K562 (cell line): ENCODE measurements at regions not wholly inside any gene's neighbourhood (a gene's known extent, or its start where the extent isn't known, plus 50 kb on each side); places are given as distances from the start of the nearest gene placed in this dataset.

Experiments used
- ATAC-seq: fragments of 200-7000 bp; cut with Tn5 transposase; 3 replicates; pipeline ENCODE4 v1.9.1; 2020; ENCODE audit warnings: moderate library complexity
- BruUV-seq: library from RNA; stranded (reverse); fragments of 400-500 nt; replicated peaks from 2 replicates; lab custom pipeline; 2021; lab: Mats Ljungman, UMichigan
- CTCF ChIA-PET: fragments of 300-600 bp; formaldehyde crosslinking; extraction: SDS; loops from one replicate; lab custom pipeline; 2021; ENCODE audit warnings: low intra/inter-chr PET ratio; lab: Yijun Ruan, JAX
- POLR2A ChIA-PET: fragments of 300-600, 350-650 bp; sonication (Branson Sonifier 250); formaldehyde crosslinking; extraction: SDS; loops from one replicate; lab custom pipeline; 2021; ENCODE audit warnings: antibody characterized with exemption, inconsistent platforms; lab: Yijun Ruan, JAX
- DNase-seq, 4 experiments: peaks; one replicate each; pipeline versions ENCODE4 v3.0.0 to v3.0.0-alpha.2; 2011 to 2018; ENCODE audit warnings: low spot score in 3 of 4, mixed read lengths in 3 of 4; ENCODE audit errors: extremely low read depth in 1 of 4
- FAIRE-seq: peaks from 2 replicates; lab custom pipeline; 2011; peaks lifted over from hg19 to GRCh38; lab: Jason Lieb, UNC
- H2AFZ ChIP-seq: 2 replicates; pipeline ENCODE4 v1.6.0; 2011; ENCODE audit warnings: low read depth, low read length, control low read depth, inconsistent platforms
- H3K27ac ChIP-seq: fragments of 200-600 bp; 3 replicates; pipeline ENCODE4 v1.8.0; 2011; ENCODE audit warnings: low read depth, mild to moderate bottlenecking, control low read depth, inconsistent platforms, low read length, moderate library complexity, mixed read lengths; ENCODE audit errors: extremely low read depth
- H3K27me3 ChIP-seq, 2 experiments: fragments of 300-600 bp in 1 of 2; 2 replicates in 1 of 2; 3 replicates in 1 of 2; pipeline versions ENCODE4 v1.6.0 to v1.8.0; 2011; ENCODE audit warnings: inconsistent platforms in 2 of 2, low read length in 2 of 2, mild to moderate bottlenecking in 1 of 2, mixed read lengths in 1 of 2, moderate library complexity in 1 of 2; ENCODE audit not compliant: control insufficient read depth in 2 of 2, insufficient read depth in 2 of 2
- H3K36me3 ChIP-seq: fragments of 300-600 bp; 3 replicates; pipeline ENCODE4 v1.8.0; 2011; ENCODE audit warnings: mild to moderate bottlenecking, low read length, inconsistent platforms; ENCODE audit not compliant: control insufficient read depth, insufficient read depth
- H3K4me1 ChIP-seq, 2 experiments: fragments of 200-600 bp in 1 of 2; replicated peaks in 1 of 2; 2 replicates in 1 of 2; 3 replicates in 1 of 2; pipeline versions ENCODE4 v1.5.1 to v1.8.0; 2011; ENCODE audit warnings: inconsistent platforms in 2 of 2, low read length in 2 of 2, mild to moderate bottlenecking in 1 of 2, mixed read lengths in 1 of 2, moderate library complexity in 1 of 2; ENCODE audit not compliant: control insufficient read depth in 2 of 2, insufficient read depth in 2 of 2
- H3K4me2 ChIP-seq: 2 replicates; pipeline ENCODE4 v1.6.1; 2011; ENCODE audit warnings: low read length, control low read depth, inconsistent platforms, mixed read lengths; ENCODE audit not compliant: insufficient read depth
- H3K4me3 ChIP-seq: fragments of 200-600 bp; sonication (generic), shearing (Covaris generic); 2 replicates; pipeline ENCODE4 v1.5.1; 2016; ENCODE audit warnings: control low read depth, inconsistent platforms
- H3K79me2 ChIP-seq: fragments of 200-600 bp; 3 replicates; pipeline ENCODE4 v1.8.0; 2011; ENCODE audit warnings: low read length, inconsistent platforms; ENCODE audit not compliant: control insufficient read depth, insufficient read depth
- H3K9ac ChIP-seq, 2 experiments: 2 replicates each; pipeline versions ENCODE4 v1.6.0 to v1.6.1; 2011; ENCODE audit warnings: low read depth in 2 of 2, low read length in 2 of 2, control low read depth in 1 of 2, inconsistent platforms in 1 of 2, mild to moderate bottlenecking in 1 of 2, mixed read lengths in 1 of 2; ENCODE audit not compliant: insufficient read depth in 1 of 2
- H3K9me1 ChIP-seq: one replicate; pipeline ENCODE4 v1.6.0; 2011; ENCODE audit warnings: inconsistent platforms, mild to moderate bottlenecking, low read length, moderate library complexity; ENCODE audit not compliant: control insufficient read depth, insufficient read depth
- H3K9me3 ChIP-seq: replicated peaks from 2 replicates; pipeline ENCODE4 v1.5.1; 2011; ENCODE audit warnings: low read depth, low read length, inconsistent platforms; ENCODE audit not compliant: control insufficient read depth, insufficient read depth
- H4K20me1 ChIP-seq: replicated peaks from 2 replicates; pipeline ENCODE4 v1.6.1; 2011; ENCODE audit warnings: low read length, inconsistent platforms, mixed read lengths; ENCODE audit not compliant: control insufficient read depth, insufficient read depth
- C11orf30 ChIP-seq: fragments of 450-650 bp; IDR thresholded peaks from 2 replicates; pipeline ENCODE4 v1.6.1; 2016; ENCODE audit warnings: low read depth, mild to moderate bottlenecking
- DMBX1 ChIP-seq: fragments of 250-450 bp; sonication (Bioruptor Pico); IDR thresholded peaks from 2 replicates; pipeline ENCODE4 v1.8.0; 2022; ENCODE audit warnings: inconsistent platforms, mild to moderate bottlenecking, moderate library complexity, borderline replicate concordance
- FIP1L1 ChIP-seq: fragments of 200-400 bp; formaldehyde crosslinking; IDR thresholded peaks from 2 replicates; pipeline ENCODE4 v1.6.1; 2018; ENCODE audit warnings: mild to moderate bottlenecking, low read depth, low read length; ENCODE audit not compliant: poor library complexity, severe bottlenecking
- GATAD2A ChIP-seq: fragments of 450-650 bp; IDR thresholded peaks from 2 replicates; pipeline ENCODE4 v1.6.1; 2017
- GTF3C2 ChIP-seq: IDR thresholded peaks from 3 replicates; pipeline ENCODE4 v1.6.1; 2011; ENCODE audit warnings: borderline replicate concordance, mild to moderate bottlenecking, moderate library complexity; ENCODE audit not compliant: insufficient read length; ENCODE audit errors: extremely low read depth
- KAT7 ChIP-seq: sonication (generic); formaldehyde crosslinking; IDR thresholded peaks from 2 replicates; pipeline ENCODE4 v1.8.0; 2022; ENCODE audit warnings: missing genetic modification reagents, mild to moderate bottlenecking, borderline replicate concordance
- KLF1 ChIP-seq: fragments of 450-650 bp; IDR thresholded peaks from 2 replicates; pipeline ENCODE4 v1.6.1; 2016; ENCODE audit warnings: missing genetic modification characterization, missing compliant biosample characterization
- MEF2A ChIP-seq: IDR thresholded peaks from 2 replicates; pipeline ENCODE4 v1.6.1; 2011; ENCODE audit warnings: low read depth, mild to moderate bottlenecking, low read length, moderate library complexity; ENCODE audit not compliant: control insufficient read depth
- MYBL2 ChIP-seq, 2 experiments: fragments of 450-650 bp in 1 of 2; sonication (generic) in 1 of 2; formaldehyde crosslinking in 1 of 2; IDR thresholded peaks; 2 replicates each; pipeline versions ENCODE4 v1.6.1 to v1.8.1; 2017 to 2022; ENCODE audit warnings: borderline replicate concordance in 1 of 2, inconsistent platforms in 1 of 2, low read depth in 1 of 2, mild to moderate bottlenecking in 1 of 2, missing genetic modification reagents in 1 of 2, moderate library complexity in 1 of 2
- NFATC3 ChIP-seq: fragments of 450-650 bp; IDR thresholded peaks from 2 replicates; pipeline ENCODE4 v1.6.1; 2017; ENCODE audit warnings: mild to moderate bottlenecking
- NFIX ChIP-seq: fragments of 250-450 bp; sonication (Bioruptor Pico); IDR thresholded peaks from 2 replicates; pipeline ENCODE4 v1.4.0; 2020; ENCODE audit warnings: low read depth, mild to moderate bottlenecking, moderate library complexity
- SETDB1 ChIP-seq: IDR thresholded peaks from one replicate; pipeline ENCODE4 v1.6.1; 2012; ENCODE audit warnings: low read length, control low read depth, inconsistent platforms
- STAT5B ChIP-seq: fragments of 250-450 bp; sonication (Bioruptor Pico); IDR thresholded peaks from 2 replicates; pipeline ENCODE4 v1.8.0; 2021; ENCODE audit warnings: mild to moderate bottlenecking, inconsistent platforms
- TOE1 ChIP-seq, 2 experiments: fragments of 450-650 bp in 1 of 2; sonication (generic) in 1 of 2; formaldehyde crosslinking in 1 of 2; IDR thresholded peaks; 2 replicates each; pipeline versions ENCODE4 v1.7.1 to v1.8.0; 2016 to 2022; ENCODE audit warnings: borderline replicate concordance in 2 of 2, mild to moderate bottlenecking in 2 of 2, antibody characterized with exemption in 1 of 2, inconsistent platforms in 1 of 2, low read depth in 1 of 2, missing genetic modification reagents in 1 of 2, moderate library complexity in 1 of 2
- WGBS: fragments of 100-300 bp; shearing (Covaris generic); methylation state at CpG from one replicate; pipeline ENCODE4 v1.1.6; 2016; ENCODE audit warnings: low coverage, mixed read lengths; ENCODE audit not compliant: insufficient coverage; ENCODE audit errors: missing lambda C conversion rate; 5-methylcytosine and 5-hydroxymethylcytosine counted together
- in situ Hi-C: fragments of 300-500 bp; cut with MboI; formaldehyde crosslinking; loops from 4 replicates; pipeline ENCODE4 v1.15.0; 2018; ENCODE audit warnings: inconsistent platforms, mixed read lengths
- intact Hi-C: fragments of 100-400 bp; cut with micrococcal nuclease; formaldehyde crosslinking; loops from 2 replicates; pipeline ENCODE4 v1.14.2; 2022
- TF ChIP-seq, protein P1 (sequence below): fragments of 250-450 bp; sonication (Bioruptor Pico); IDR thresholded peaks from 2 replicates; pipeline ENCODE4 v1.8.0; 2022; ENCODE audit warnings: inconsistent platforms

GRCh38 chr12:22881878-22882385 lies 257.0 kb downstream of the ETNK1 start:
- POLR2A ChIA-PET, result no interaction called here

More at GRCh38 chr12:22881878-22882385, 257.0 kb downstream of the ETNK1 start:
- Histone ChIP-seq H3K27me3 (no peaks in the 10 kb centered on the region), H3K9ac (no peak overlapping the region), H3K4me2 (no peak overlapping the region), H3K36me3 (no peaks in the 10 kb centered on the region), H2AFZ (no peak overlapping the region), H3K27ac (no peak overlapping the region), H3K79me2 (no peaks in the 10 kb centered on the region), H4K20me1 (no peaks in the 10 kb centered on the region), H3K4me1 (no peaks in the 10 kb centered on the region; a peak in 1 of 5 replicates)
- no peak for FAIRE-seq
- no TSS peak for BruUV-seq
- DNase-seq, result no peak
- in situ Hi-C loops, result no loop called here
- CTCF ChIA-PET, result no interaction called here
- intact Hi-C loops, result no loop called here
- no peak for ATAC-seq
- no peak for TF ChIP-seq DMBX1 (CRISPR knock-in tag)
- TF ChIP-seq KLF1 (tag), result no peak
- TF ChIP-seq NFATC3, result no peak
- no peak for TF ChIP-seq STAT5B (CRISPR knock-in tag)
- TF ChIP-seq FIP1L1, result no peak
- TF ChIP-seq GATAD2A, result no peak
- TF ChIP-seq, protein P1, sequence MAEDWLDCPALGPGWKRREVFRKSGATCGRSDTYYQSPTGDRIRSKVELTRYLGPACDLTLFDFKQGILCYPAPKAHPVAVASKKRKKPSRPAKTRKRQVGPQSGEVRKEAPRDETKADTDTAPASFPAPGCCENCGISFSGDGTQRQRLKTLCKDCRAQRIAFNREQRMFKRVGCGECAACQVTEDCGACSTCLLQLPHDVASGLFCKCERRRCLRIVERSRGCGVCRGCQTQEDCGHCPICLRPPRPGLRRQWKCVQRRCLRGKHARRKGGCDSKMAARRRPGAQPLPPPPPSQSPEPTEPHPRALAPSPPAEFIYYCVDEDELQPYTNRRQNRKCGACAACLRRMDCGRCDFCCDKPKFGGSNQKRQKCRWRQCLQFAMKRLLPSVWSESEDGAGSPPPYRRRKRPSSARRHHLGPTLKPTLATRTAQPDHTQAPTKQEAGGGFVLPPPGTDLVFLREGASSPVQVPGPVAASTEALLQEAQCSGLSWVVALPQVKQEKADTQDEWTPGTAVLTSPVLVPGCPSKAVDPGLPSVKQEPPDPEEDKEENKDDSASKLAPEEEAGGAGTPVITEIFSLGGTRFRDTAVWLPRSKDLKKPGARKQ (CRISPR knock-in tag), result no peak
- TF ChIP-seq MEF2A, result no peak
- TF ChIP-seq GTF3C2, result no peak
- TF ChIP-seq TOE1 (IDR thresholded peaks at IDR 0.05; ENCODE audit: borderline replicate concordance), result no peak
- TF ChIP-seq TOE1 (CRISPR knock-in tag; IDR thresholded peaks at IDR 0.05; ENCODE audit: borderline replicate concordance, low read depth), result no peak
- no peak for TF ChIP-seq C11orf30
- no peak for TF ChIP-seq SETDB1
- TF ChIP-seq NFIX (CRISPR knock-in tag), result no peak
- TF ChIP-seq KAT7 (CRISPR knock-in tag), result no peak
- no peak for TF ChIP-seq MYBL2 (IDR thresholded peaks at IDR 0.05; ENCODE audit: low read depth)
- TF ChIP-seq MYBL2 (CRISPR knock-in tag; IDR thresholded peaks at IDR 0.05; ENCODE audit: borderline replicate concordance), result no peak
- TF ChIP-seq, all 486 proteins: peak for 0
- WGBS, result 18% methylated on average over 3 of the region's 3 CpGs
- H3K9me1 ChIP-seq, result no peaks in the 10 kb centered on the region
- no peaks in the 10 kb centered on the region for H3K9me3 ChIP-seq
- H3K4me3 ChIP-seq, result no peak overlapping the region
